Keratinocyte (primary cell): ENCODE measurements at regions not wholly inside any gene's neighbourhood (a gene's known extent, or its start where the extent isn't known, plus 50 kb on each side); places are given as distances from the start of the nearest gene placed in this dataset.

Experiments
- DNase-seq: peaks from one replicate; pipeline ENCODE4 v3.0.0-alpha.2; 2011; ENCODE audit warnings: low read depth, missing footprints, low spot score
- FAIRE-seq: peaks from 2 replicates; lab custom pipeline; 2011; peaks lifted over from hg19 to GRCh38; lab: Jason Lieb, UNC
- H2AFZ ChIP-seq: 2 replicates; pipeline ENCODE4 v1.6.0; 2012; ENCODE audit warnings: low read length, control low read depth, inconsistent platforms; ENCODE audit not compliant: control insufficient read depth
- H3K27ac ChIP-seq: 2 replicates; pipeline ENCODE4 v1.5.1; 2011; ENCODE audit warnings: low read length; ENCODE audit not compliant: control insufficient read depth, insufficient read depth
- H3K27me3 ChIP-seq: 3 replicates; pipeline ENCODE4 v1.6.0; 2011; ENCODE audit warnings: low read length; ENCODE audit not compliant: control insufficient read depth, insufficient read depth; ENCODE audit errors: extremely low read depth
- H3K36me3 ChIP-seq, 2 experiments: 2 replicates in 1 of 2; 3 replicates in 1 of 2; pipeline ENCODE4 v1.5.1; 2011; ENCODE audit warnings: low read length in 2 of 2, mild to moderate bottlenecking in 1 of 2; ENCODE audit not compliant: control insufficient read depth in 2 of 2, insufficient read depth in 2 of 2; ENCODE audit errors: extremely low read depth in 1 of 2
- H3K4me1 ChIP-seq: 3 replicates; pipeline ENCODE4 v1.5.1; 2011; ENCODE audit warnings: low read length; ENCODE audit not compliant: control insufficient read depth, insufficient read depth; ENCODE audit errors: extremely low read depth
- H3K4me2 ChIP-seq: 3 replicates; pipeline ENCODE4 v1.6.0; 2011; ENCODE audit warnings: low read depth, low read length; ENCODE audit not compliant: control insufficient read depth, insufficient read depth; ENCODE audit errors: extremely low read depth
- H3K4me3 ChIP-seq, 3 experiments: fragments of 200-600 bp in 1 of 3; sonication (generic) in 1 of 3; 2 replicates in 2 of 3; 3 replicates in 1 of 3; pipeline ENCODE4 v1.5.1; 2011 to 2016; ENCODE audit warnings: low read length in 3 of 3, mild to moderate bottlenecking in 3 of 3, control low read depth in 2 of 3, inconsistent platforms in 1 of 3, low read depth in 1 of 3, mixed read lengths in 1 of 3, mixed run types in 1 of 3, moderate library complexity in 1 of 3; ENCODE audit not compliant: control insufficient read depth in 2 of 3, insufficient read depth in 2 of 3; ENCODE audit errors: extremely low read depth in 1 of 3
- H3K79me2 ChIP-seq: 2 replicates; pipeline ENCODE4 v1.6.0; 2012; ENCODE audit warnings: low read length; ENCODE audit not compliant: control insufficient read depth, insufficient read depth
- H3K9ac ChIP-seq: 3 replicates; pipeline ENCODE4 v1.6.0; 2011; ENCODE audit warnings: low read length; ENCODE audit not compliant: control insufficient read depth, insufficient read depth; ENCODE audit errors: extremely low read depth
- H3K9me1 ChIP-seq: 3 replicates; pipeline ENCODE4 v1.6.0; 2011; ENCODE audit warnings: low read length; ENCODE audit not compliant: control insufficient read depth, insufficient read depth; ENCODE audit errors: extremely low read depth
- H3K9me3 ChIP-seq: 2 replicates; pipeline ENCODE4 v1.5.1; 2012; ENCODE audit warnings: low read depth, low read length; ENCODE audit not compliant: control insufficient read depth
- H4K20me1 ChIP-seq: 3 replicates; pipeline ENCODE4 v1.6.0; 2011; ENCODE audit warnings: low read length; ENCODE audit not compliant: control insufficient read depth, insufficient read depth; ENCODE audit errors: extremely low read depth
- EZH2 ChIP-seq: IDR thresholded peaks from one replicate; pipeline ENCODE4 v1.6.1; 2012; ENCODE audit warnings: inconsistent platforms, mild to moderate bottlenecking, low read length, moderate library complexity
- dilution Hi-C: fragments of 300-500 bp; cut with MboI; formaldehyde crosslinking; loops from one replicate; pipeline ENCODE4 v1.7.0; 2020; ENCODE audit warnings: low sequenced_read_pairs; ENCODE audit not compliant: extremely low pct_ligation_motif_present
- TF ChIP-seq, protein P1 (sequence below), 3 experiments: IDR thresholded peaks in 1 of 3; conservative IDR thresholded peaks in 1 of 3; optimal IDR thresholded peaks in 1 of 3; 2 replicates in 2 of 3; 3 replicates in 1 of 3; pipeline versions ENCODE3 to v1.5.1; 2011; ENCODE audit warnings: low read length in 3 of 3, mild to moderate bottlenecking in 3 of 3, moderate library complexity in 2 of 3, control low read depth in 1 of 3, inconsistent platforms in 1 of 3; ENCODE audit not compliant: insufficient read depth in 2 of 3; ENCODE audit errors: extremely low read depth in 1 of 3

DNA sequence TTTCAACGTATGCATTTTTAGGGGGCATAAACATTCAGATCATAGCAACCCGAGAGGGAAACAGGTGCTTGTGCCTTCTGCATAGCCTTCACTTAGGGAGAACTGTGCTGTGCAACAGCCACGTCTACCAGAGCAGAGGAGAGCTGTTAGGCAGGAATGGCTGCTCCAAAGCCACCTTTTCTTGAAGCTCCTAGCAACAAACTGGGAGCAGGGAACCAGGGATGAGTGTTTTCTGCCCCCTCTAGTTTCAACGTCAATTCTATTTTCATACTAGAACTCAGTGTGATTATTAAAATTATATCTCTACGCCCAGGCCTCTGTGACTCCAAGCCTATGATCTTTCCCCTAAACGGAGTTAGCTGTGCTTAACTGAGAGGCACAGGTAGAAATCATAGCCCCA lies 290.0 kb downstream of the HAPSTR1 start:
- TF ChIP-seq, protein P1, sequence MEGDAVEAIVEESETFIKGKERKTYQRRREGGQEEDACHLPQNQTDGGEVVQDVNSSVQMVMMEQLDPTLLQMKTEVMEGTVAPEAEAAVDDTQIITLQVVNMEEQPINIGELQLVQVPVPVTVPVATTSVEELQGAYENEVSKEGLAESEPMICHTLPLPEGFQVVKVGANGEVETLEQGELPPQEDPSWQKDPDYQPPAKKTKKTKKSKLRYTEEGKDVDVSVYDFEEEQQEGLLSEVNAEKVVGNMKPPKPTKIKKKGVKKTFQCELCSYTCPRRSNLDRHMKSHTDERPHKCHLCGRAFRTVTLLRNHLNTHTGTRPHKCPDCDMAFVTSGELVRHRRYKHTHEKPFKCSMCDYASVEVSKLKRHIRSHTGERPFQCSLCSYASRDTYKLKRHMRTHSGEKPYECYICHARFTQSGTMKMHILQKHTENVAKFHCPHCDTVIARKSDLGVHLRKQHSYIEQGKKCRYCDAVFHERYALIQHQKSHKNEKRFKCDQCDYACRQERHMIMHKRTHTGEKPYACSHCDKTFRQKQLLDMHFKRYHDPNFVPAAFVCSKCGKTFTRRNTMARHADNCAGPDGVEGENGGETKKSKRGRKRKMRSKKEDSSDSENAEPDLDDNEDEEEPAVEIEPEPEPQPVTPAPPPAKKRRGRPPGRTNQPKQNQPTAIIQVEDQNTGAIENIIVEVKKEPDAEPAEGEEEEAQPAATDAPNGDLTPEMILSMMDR (optimal IDR thresholded peaks at IDR 0.05 in 1 of 3, IDR thresholded peaks at IDR 0.05 in 1 of 3, conservative IDR thresholded peaks at IDR 0.05 in 1 of 3; ENCODE audit: extremely low read depth in 1 of 3, insufficient read depth in 2 of 3, low read length in 3 of 3): no peak
- no peak for TF ChIP-seq EZH2
- FAIRE-seq (no peak), DNase-seq (no peak)
- H3K9me1 ChIP-seq: no peaks in the 10 kb centered on the region
- H3K36me3 ChIP-seq: no peaks in the 10 kb centered on the region
- H3K4me2 ChIP-seq: no peak overlapping the region
- H3K4me1 ChIP-seq: no peaks in the 10 kb centered on the region
- H3K79me2 ChIP-seq: no peaks in the 10 kb centered on the region
- H2AFZ ChIP-seq: no peak overlapping the region
- no peak overlapping the region for H3K4me3 ChIP-seq
- dilution Hi-C loops: no loop called here
- H3K27ac ChIP-seq: no peak overlapping the region
- H4K20me1 ChIP-seq: no peaks in the 10 kb centered on the region
- H3K9ac ChIP-seq: no peak overlapping the region
- peaks cover 7% of the 10 kb centered on the region for H3K9me3 ChIP-seq
- H3K27me3 ChIP-seq: no peaks in the 10 kb centered on the region

DNA sequence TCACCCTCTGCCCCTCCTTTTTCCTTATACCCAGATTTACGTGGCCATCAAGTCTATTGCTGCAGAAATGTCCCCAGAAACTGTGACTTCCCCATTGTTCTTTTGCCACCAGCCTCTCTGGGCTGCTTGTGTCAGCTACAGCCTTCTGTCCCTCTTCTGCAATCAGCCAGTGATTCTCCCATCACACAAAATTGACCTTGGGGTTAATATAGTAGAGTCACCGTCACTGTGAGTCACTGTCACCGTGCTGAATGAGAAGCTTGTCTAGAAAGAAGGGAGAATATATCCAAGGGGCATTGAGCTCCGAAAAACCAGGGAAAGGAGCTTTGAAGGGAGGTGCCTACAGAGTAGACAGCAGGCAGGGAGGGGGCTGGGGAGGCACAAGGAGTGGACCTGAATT lies 290.5 kb downstream of the HAPSTR1 start:
- Histone ChIP-seq H3K79me2 (no peaks in the 10 kb centered on the region), H3K9ac (no peak overlapping the region), H3K4me2 (no peak overlapping the region), H3K36me3 (no peaks in the 10 kb centered on the region), H3K4me1 (no peaks in the 10 kb centered on the region), H3K27ac (no peak overlapping the region), H3K9me1 (no peaks in the 10 kb centered on the region), H3K9me3 (peaks cover 7% of the 10 kb centered on the region), H3K4me3 (no peak overlapping the region), H2AFZ (no peak overlapping the region), H3K27me3 (no peaks in the 10 kb centered on the region), H4K20me1 (no peaks in the 10 kb centered on the region)
- TF ChIP-seq, protein P1 (optimal IDR thresholded peaks at IDR 0.05 in 1 of 3, IDR thresholded peaks at IDR 0.05 in 1 of 3, conservative IDR thresholded peaks at IDR 0.05 in 1 of 3; ENCODE audit: extremely low read depth in 1 of 3, insufficient read depth in 2 of 3, low read length in 3 of 3): no peak
- no peak for TF ChIP-seq EZH2
- FAIRE-seq (no peak), DNase-seq (no peak)
- dilution Hi-C loops: no loop called here
